Heart left ventricle (tissue), 16 donors: ENCODE measurements at regions not wholly inside any gene's neighbourhood (a gene's known extent, or its start where the extent isn't known, plus 50 kb on each side); places are given as distances from the start of the nearest gene placed in this dataset.

ENCODE experiments used
- ATAC-seq, 4 donors: fragments of 200-7000 bp; cut with Tn5 transposase; one replicate each; pipeline ENCODE4 v1.9.1; 2020 to 2022; ENCODE audit warnings: moderate library complexity in 4 of 4, mild to moderate bottlenecking in 3 of 4, moderate number of reproducible peaks in 1 of 4
- DNase-seq, 5 donors: peaks; one replicate each; pipeline ENCODE4 v3.0.0-alpha.2; 2020
- H3K27ac ChIP-seq, 12 donors: fragments of 200-600 bp; sonication (generic) in 4 of 12; one replicate each; pipeline versions ENCODE4 v1.5.0 to v1.8.0; 2016 to 2022; ENCODE audit warnings: mild to moderate bottlenecking in 2 of 12
- H3K27me3 ChIP-seq, 9 donors: fragments of 200-600 bp; sonication (generic) in 2 of 9; one replicate each; pipeline versions ENCODE4 v1.5.1 to v1.8.0; 2016 to 2022; ENCODE audit warnings: mild to moderate bottlenecking in 3 of 9
- H3K36me3 ChIP-seq, 9 donors: fragments of 200-600 bp; sonication (generic) in 2 of 9; one replicate each; pipeline versions ENCODE4 v1.5.0 to v1.8.0; 2018 to 2022; ENCODE audit warnings: mild to moderate bottlenecking in 2 of 9
- H3K4me1 ChIP-seq, 12 donors: fragments of 200-600 bp; sonication (generic) in 4 of 12; one replicate each; pipeline versions ENCODE4 v1.5.0 to v1.8.0; 2016 to 2022; ENCODE audit warnings: mild to moderate bottlenecking in 3 of 12
- H3K4me3 ChIP-seq, 12 donors: fragments of 200-600 bp; sonication (generic) in 4 of 12; one replicate each; pipeline versions ENCODE4 v1.5.0 to v1.8.0; 2017 to 2022; ENCODE audit warnings: mild to moderate bottlenecking in 9 of 12, moderate library complexity in 4 of 12
- H3K9me3 ChIP-seq, 12 donors: fragments of 200-600 bp; sonication (generic) in 4 of 12; one replicate each; pipeline versions ENCODE4 v1.5.0 to v1.8.0; 2016 to 2022; ENCODE audit warnings: mild to moderate bottlenecking in 1 of 12
- CTCF ChIP-seq, 12 donors: fragments of 200-600 bp; sonication (generic) in 4 of 12; IDR thresholded peaks; one replicate each; pipeline versions ENCODE4 v1.5.0 to v1.8.0; 2018 to 2022; ENCODE audit warnings: antibody characterized with exemption in 12 of 12, mild to moderate bottlenecking in 5 of 12
- POLR2A ChIP-seq, 2 donors: fragments of 450-650 bp; IDR thresholded peaks; one replicate each; pipeline ENCODE4 v1.6.1; 2017; ENCODE audit warnings: antibody characterized with exemption in 2 of 2, mild to moderate bottlenecking in 2 of 2, moderate library complexity in 2 of 2
- WGBS, 4 donors: extraction: QIAGEN DNeasy Blood & Tissue Kit in 2 of 4; methylation state at CpG; one replicate each; pipeline versions ENCODE4 v1.1.5 to v1.1.7; 2013 to 2018; 5-methylcytosine and 5-hydroxymethylcytosine counted together
- intact Hi-C, 10 donors: fragments of 100-400 bp; cut with DNase I; formaldehyde crosslinking; loops; one replicate each; pipeline versions ENCODE4 v1.11.1 to v1.14.2; 2022
- donor health status: ischemic (EF 13 %, LVEDD 7.1; RV severe dilation, severe dysfunction).
- donor health status: healthy with polysubstance abuse.
- donor health status: DM: no; HTN: yes; CAD: no.
- donor health status: DM: no; HTN: no; CAD: no.
- donor health status: ischemic (EF 25% LVEDD 6.9; RV normal size, moderate dysfunction).
- donor health status: ischemic (EF 25% LVEDD 5.7; RV mildly dilated, moderate dysfunction).
- donor health status: healthy.
- donor health status: DM: yes; HTN: yes; CAD: no.
- donor health status: ischemic (EF 35%, LVEDD 5.7; RV mildly dilated, moderate dysfunction).
- donor health status: nonischemic (EF 11% LVEDD 7.7; RV severe dilation, severe dysfunction).
- donor health status: DM: yes; HTN: yes; CAD: no.
- donor health status: PGD.
- donor health status: ischemic (EF 29% LVEDD 5.4; RV normal size, mild dysfunction).
- donor health status: nonischemic (EF 23%, LVEDD 6.1; RV moderate dilation, normal function).

DNA sequence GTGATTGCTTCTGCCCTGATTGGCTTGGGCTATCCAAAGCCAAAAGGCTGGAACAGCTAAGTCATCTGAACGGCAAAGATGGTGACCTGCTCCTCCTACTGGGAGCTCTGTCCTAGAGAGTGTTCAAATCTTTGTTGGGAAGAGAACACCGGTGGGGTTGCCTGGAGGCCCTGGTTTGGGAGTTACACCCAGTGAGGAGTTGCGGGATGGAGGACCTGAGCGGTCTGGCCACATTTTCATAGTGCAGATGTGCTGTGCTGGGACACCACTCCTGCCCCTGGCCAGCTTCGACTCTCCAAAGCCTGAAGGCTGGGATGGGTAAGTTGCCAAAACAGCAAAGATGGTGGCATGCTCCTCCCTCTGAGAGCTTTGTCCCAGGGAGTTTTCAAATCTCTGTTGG is 795.4 kb downstream of the TRHDE start:
- WGBS, 4 donors: 84 to 96% (median 90%) methylated on average over 3 to 5 of the region's 5 CpGs
- Histone ChIP-seq H3K9me3 (peaks cover 0 to 6% (median 0%) of the 10 kb centered on the region in 12 donors), H3K4me3 (no peak overlapping the region), H3K4me1 (no peaks in the 10 kb centered on the region), H3K27me3 (no peaks in the 10 kb centered on the region), H3K27ac (no peak overlapping the region), H3K36me3 (no peaks in the 10 kb centered on the region)
- TF ChIP-seq POLR2A (IDR thresholded peaks at IDR 0.05) (no peak), CTCF (IDR thresholded peaks at IDR 0.05) (no peak)
- intact Hi-C loops: no loop called here
- no peak for DNase-seq
- no peak for ATAC-seq

DNA sequence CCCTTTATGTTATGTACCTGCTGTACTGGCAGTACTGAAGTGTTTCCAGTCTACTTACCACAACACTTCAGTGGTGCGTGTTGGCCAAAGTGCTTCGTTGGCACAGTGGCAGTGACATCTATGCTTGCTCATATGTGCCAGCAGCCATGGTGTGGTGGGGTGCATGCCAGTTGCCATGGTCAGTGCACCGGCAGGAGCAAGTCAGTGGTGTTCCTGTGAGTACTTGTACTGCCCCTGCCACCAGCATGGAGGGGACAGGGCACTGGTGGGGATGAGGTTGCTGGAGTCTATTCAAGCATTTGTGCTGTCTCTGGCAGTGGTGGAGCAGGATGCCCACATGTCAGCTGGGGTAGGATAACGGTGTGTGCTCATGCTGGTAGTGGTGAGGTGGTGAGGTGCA is 800.0 kb downstream of the TRHDE start:
- Histone ChIP-seq H3K36me3 (no peaks in the 10 kb centered on the region), H3K9me3 (peaks cover 0 to 19% (median 0%) of the 10 kb centered on the region in 12 donors), H3K27me3 (no peaks in the 10 kb centered on the region), H3K4me3 (no peak overlapping the region), H3K4me1 (no peaks in the 10 kb centered on the region), H3K27ac (no peak overlapping the region)
- no peak for TF ChIP-seq POLR2A (IDR thresholded peaks at IDR 0.05)
- TF ChIP-seq CTCF (IDR thresholded peaks at IDR 0.05): no peak
- ATAC-seq (no peak), DNase-seq (no peak)
- 76 to 93% (median 88%) methylated on average over 4 of the region's 4 CpGs for WGBS, 4 donors
- intact Hi-C loops: no loop called here

- Histone ChIP-seq H3K27me3 (no peaks in the 10 kb centered on the region), H3K27ac (no peak overlapping the region), H3K9me3 (peaks cover 0 to 25% (median 0%) of the 10 kb centered on the region in 12 donors), H3K4me1 (no peaks in the 10 kb centered on the region), H3K36me3 (no peaks in the 10 kb centered on the region), H3K4me3 (no peak overlapping the region)
- intact Hi-C loops: no loop called here
- 76 to 83% (median 81%) methylated on average over 2 of the region's 2 CpGs for WGBS, 4 donors
- no peak for ATAC-seq
- no peak for DNase-seq
- TF ChIP-seq CTCF (IDR thresholded peaks at IDR 0.05): no peak
Observed at GRCh38 chr12:73076760-73077159, 804.6 kb downstream of the TRHDE start.

- DNase-seq (no peak), ATAC-seq (no peak)
- H3K4me3 ChIP-seq: no peak overlapping the region
- H3K36me3 ChIP-seq: no peaks in the 10 kb centered on the region
- no peak for TF ChIP-seq CTCF (IDR thresholded peaks at IDR 0.05)
- TF ChIP-seq POLR2A (IDR thresholded peaks at IDR 0.05): no peak
- H3K9me3 ChIP-seq: peaks cover 0 to 9% (median 0%) of the 10 kb centered on the region in 12 donors
- no peak overlapping the region for H3K27ac ChIP-seq
- no peaks in the 10 kb centered on the region for H3K27me3 ChIP-seq
- no peaks in the 10 kb centered on the region for H3K4me1 ChIP-seq
- WGBS, 4 donors: 62 to 73% (median 66%) methylated on average over 1 of the region's 1 CpG
- intact Hi-C loops: no loop called here
Observed at GRCh38 chr12:73083736-73084135, 811.6 kb downstream of the TRHDE start.
